ENCODE measurements at regions not wholly inside any gene's neighbourhood (a gene's known extent, or its start where the extent isn't known, plus 50 kb on each side); places are given as distances from the start of the nearest gene placed in this dataset.

GRCh38 chrX:125505207-125505606 lies 185.5 kb downstream of the TEX13C start:
- intact Hi-C loops (cut with DNase I) = no loop called here
- TF ChIP-seq CTCF (IDR thresholded peaks at IDR 0.05) = no peak
- no peak for DNase-seq (ENCODE audit: low spot score in 2 of 2)
- Histone ChIP-seq H3K36me3 (no peaks in the 10 kb centered on the region), H3K4me3 (no peak overlapping the region), H3K4me1 (no peaks in the 10 kb centered on the region), H3K27me3 (no peaks in the 10 kb centered on the region), H3K27ac (no peak overlapping the region), H3K9me3 (no peaks in the 10 kb centered on the region)

GRCh38 chrX:125507119-125507518 lies 187.4 kb downstream of the TEX13C start:
- DNase-seq (ENCODE audit: low spot score in 2 of 2) = no peak
- Histone ChIP-seq H3K9me3 (no peaks in the 10 kb centered on the region), H3K27ac (no peak overlapping the region), H3K4me1 (no peaks in the 10 kb centered on the region), H3K4me3 (no peak overlapping the region), H3K36me3 (no peaks in the 10 kb centered on the region), H3K27me3 (no peaks in the 10 kb centered on the region)
- no peak for TF ChIP-seq CTCF (IDR thresholded peaks at IDR 0.05)
- intact Hi-C loops (cut with DNase I) = no loop called here

- Histone ChIP-seq H3K27ac (no peak overlapping the region), H3K27me3 (no peaks in the 10 kb centered on the region), H3K4me1 (no peaks in the 10 kb centered on the region), H3K4me3 (no peak overlapping the region), H3K9me3 (no peaks in the 10 kb centered on the region), H3K36me3 (no peaks in the 10 kb centered on the region)
- no peak for DNase-seq (ENCODE audit: low spot score in 2 of 2)
- intact Hi-C loops (cut with DNase I) = no loop called here
- no peak for TF ChIP-seq CTCF (IDR thresholded peaks at IDR 0.05)
Measured at GRCh38 chrX:125520029-125520428, 200.4 kb downstream of the TEX13C start.

DNA sequence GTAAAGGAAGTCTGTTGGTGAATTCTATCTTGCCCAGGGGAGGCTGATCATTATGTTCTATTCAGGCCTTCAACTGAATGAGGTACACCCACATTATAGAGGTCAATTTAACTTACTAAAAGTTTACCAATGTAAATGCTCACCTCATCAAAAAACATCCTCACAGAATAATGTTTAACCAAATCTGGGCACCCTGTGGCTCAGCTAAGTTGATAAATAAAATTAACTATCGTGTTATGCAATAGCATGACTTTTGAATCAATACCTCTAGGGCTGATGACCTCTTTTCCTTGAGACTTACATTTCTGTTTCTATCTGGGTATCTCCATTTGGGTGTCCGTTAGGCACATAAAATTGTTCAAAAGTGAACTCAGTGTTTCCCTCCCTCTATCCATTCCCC lies 203.1 kb downstream of the TEX13C start:
- Histone ChIP-seq H3K27me3 (no peaks in the 10 kb centered on the region), H3K4me3 (no peak overlapping the region), H3K36me3 (no peaks in the 10 kb centered on the region), H3K9me3 (no peaks in the 10 kb centered on the region), H3K27ac (no peak overlapping the region), H3K4me1 (no peaks in the 10 kb centered on the region)
- no peak for TF ChIP-seq CTCF (IDR thresholded peaks at IDR 0.05)
- intact Hi-C loops (cut with DNase I) = no loop called here
- no peak for DNase-seq (ENCODE audit: low spot score in 2 of 2)

GRCh38 chrX:125532411-125533089 lies 212.9 kb downstream of the TEX13C start:
- H3K27me3 ChIP-seq = no peaks in the 10 kb centered on the region
- TF ChIP-seq CTCF (IDR thresholded peaks at IDR 0.05) = no peak
- intact Hi-C loops (cut with DNase I) = no loop called here
- no peaks in the 10 kb centered on the region for H3K9me3 ChIP-seq
- H3K27ac ChIP-seq = no peak overlapping the region
- no peak for DNase-seq (ENCODE audit: low spot score in 2 of 2)
- H3K36me3 ChIP-seq = no peaks in the 10 kb centered on the region
- no peaks in the 10 kb centered on the region for H3K4me1 ChIP-seq
- H3K4me3 ChIP-seq = no peak overlapping the region

DNA sequence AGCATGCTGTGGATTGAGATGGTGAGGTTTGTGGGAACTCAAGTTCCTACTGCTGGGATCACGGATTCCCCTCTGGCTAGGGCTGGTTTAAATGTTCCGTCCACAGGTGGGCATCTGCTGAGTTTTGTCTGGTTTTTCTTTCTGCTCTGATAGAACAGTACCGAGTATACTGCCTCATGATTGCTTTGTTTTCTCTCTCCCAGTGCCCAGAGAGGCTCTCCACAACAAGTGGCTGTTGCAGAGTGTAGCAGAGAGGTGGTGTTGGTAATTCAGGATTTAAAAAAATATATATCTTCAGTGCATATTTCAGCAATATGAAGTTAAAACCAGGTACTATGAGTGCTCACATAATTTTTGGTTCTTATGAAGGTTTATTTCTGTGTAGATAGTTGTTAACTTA lies 213.7 kb downstream of the TEX13C start:
- Histone ChIP-seq H3K4me1 (no peaks in the 10 kb centered on the region), H3K9me3 (no peaks in the 10 kb centered on the region), H3K27me3 (no peaks in the 10 kb centered on the region), H3K27ac (no peak overlapping the region), H3K4me3 (no peak overlapping the region), H3K36me3 (no peaks in the 10 kb centered on the region)
- no peak for TF ChIP-seq CTCF (IDR thresholded peaks at IDR 0.05)
- intact Hi-C loops (cut with DNase I) = no loop called here
- DNase-seq (ENCODE audit: low spot score in 2 of 2) = no peak

Data from ascending aorta (tissue), 2 donors.